B cell (primary cell): ENCODE measurements at regions not wholly inside any gene's neighbourhood (a gene's known extent, or its start where the extent isn't known, plus 50 kb on each side); places are given as distances from the start of the nearest gene placed in this dataset.

Experiments
- CTCF ChIP-seq: fragments of 200-600 bp; IDR thresholded peaks from one replicate; pipeline ENCODE4 v1.8.0; 2022; ENCODE audit warnings: antibody characterized with exemption, mild to moderate bottlenecking
- EZH2 ChIP-seq: IDR thresholded peaks from 2 replicates; pipeline ENCODE4 v1.6.1; 2012; ENCODE audit warnings: borderline replicate concordance, low read depth, mild to moderate bottlenecking, moderate library complexity, low read length; ENCODE audit not compliant: insufficient read depth, poor library complexity, severe bottlenecking

DNA sequence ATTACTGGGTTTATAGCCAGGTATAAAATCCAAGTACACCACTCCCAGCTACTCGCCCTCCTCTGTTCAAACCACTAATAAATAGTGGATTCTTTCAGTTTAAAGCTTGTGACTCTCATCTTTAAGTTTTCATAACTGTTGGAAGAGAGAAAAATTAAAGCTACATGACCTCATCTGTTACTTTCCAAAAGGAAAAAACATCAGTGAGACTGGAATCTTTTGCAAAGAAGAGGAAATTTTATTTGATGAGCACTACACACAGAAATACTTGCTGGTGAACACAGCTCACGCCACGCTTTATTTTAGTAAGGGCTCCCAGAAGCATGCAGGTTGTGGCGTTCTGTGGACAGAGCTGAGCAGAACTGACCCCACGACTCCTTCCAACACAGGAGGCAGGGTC, 527.0 kb upstream of the MGMT start:
- TF ChIP-seq CTCF (no peak), EZH2 (no peak)
